Cardiac fibroblast (primary cell): ENCODE measurements at regions not wholly inside any gene's neighbourhood (a gene's known extent, or its start where the extent isn't known, plus 50 kb on each side); places are given as distances from the start of the nearest gene placed in this dataset.

ENCODE experiments used
- DNase-seq, 2 donors: peaks; one replicate each; pipeline versions ENCODE4 v3.0.0 to v3.0.0-alpha.2; 2010; ENCODE audit warnings: low read depth in 2 of 2
- H3K4me3 ChIP-seq, 2 donors: replicated peaks in 1 of 2; 1 replicate in 1 of 2; 2 replicates in 1 of 2; pipeline ENCODE4 v1.5.1; 2011; ENCODE audit warnings: low read depth in 2 of 2, low read length in 2 of 2, mild to moderate bottlenecking in 2 of 2, moderate library complexity in 1 of 2
- CTCF ChIP-seq: IDR thresholded peaks from one replicate; pipeline ENCODE4 v1.5.1; 2011; ENCODE audit warnings: low read depth, mild to moderate bottlenecking, low read length, inconsistent platforms

GRCh38 chr11:119889728-119890280, 160.8 kb upstream of the NECTIN1 start:
- no peak for TF ChIP-seq CTCF
- no peak overlapping the region for H3K4me3 ChIP-seq
- no peak for DNase-seq

- H3K4me3 ChIP-seq = no peak overlapping the region
- TF ChIP-seq CTCF = no peak
- DNase-seq = no peak
These were observed 160.1 kb upstream of the NECTIN1 start for GRCh38 chr11:119889111-119889510.

GRCh38 chr11:119888119-119888518, 159.1 kb upstream of the NECTIN1 start:
- no peak overlapping the region for H3K4me3 ChIP-seq
- no peak for DNase-seq
- no peak for TF ChIP-seq CTCF

GRCh38 chr11:119886667-119887230, 157.7 kb upstream of the NECTIN1 start:
- DNase-seq = no peak
- no peak overlapping the region for H3K4me3 ChIP-seq
- TF ChIP-seq CTCF = no peak

- H3K4me3 ChIP-seq = no peak overlapping the region
- no peak for TF ChIP-seq CTCF
- DNase-seq = no peak
These were observed 157.0 kb upstream of the NECTIN1 start for GRCh38 chr11:119885861-119886567.

- no peak overlapping the region for H3K4me3 ChIP-seq
- no peak for TF ChIP-seq CTCF
These were observed 156.1 kb upstream of the NECTIN1 start for GRCh38 chr11:119885067-119885466.

More at GRCh38 chr11:119885067-119885466, 156.1 kb upstream of the NECTIN1 start:
- no peak for DNase-seq
